ENCODE measurements at regions not wholly inside any gene's neighbourhood (a gene's known extent, or its start where the extent isn't known, plus 50 kb on each side); places are given as distances from the start of the nearest gene placed in this dataset.

- TF ChIP-seq, protein P1, sequence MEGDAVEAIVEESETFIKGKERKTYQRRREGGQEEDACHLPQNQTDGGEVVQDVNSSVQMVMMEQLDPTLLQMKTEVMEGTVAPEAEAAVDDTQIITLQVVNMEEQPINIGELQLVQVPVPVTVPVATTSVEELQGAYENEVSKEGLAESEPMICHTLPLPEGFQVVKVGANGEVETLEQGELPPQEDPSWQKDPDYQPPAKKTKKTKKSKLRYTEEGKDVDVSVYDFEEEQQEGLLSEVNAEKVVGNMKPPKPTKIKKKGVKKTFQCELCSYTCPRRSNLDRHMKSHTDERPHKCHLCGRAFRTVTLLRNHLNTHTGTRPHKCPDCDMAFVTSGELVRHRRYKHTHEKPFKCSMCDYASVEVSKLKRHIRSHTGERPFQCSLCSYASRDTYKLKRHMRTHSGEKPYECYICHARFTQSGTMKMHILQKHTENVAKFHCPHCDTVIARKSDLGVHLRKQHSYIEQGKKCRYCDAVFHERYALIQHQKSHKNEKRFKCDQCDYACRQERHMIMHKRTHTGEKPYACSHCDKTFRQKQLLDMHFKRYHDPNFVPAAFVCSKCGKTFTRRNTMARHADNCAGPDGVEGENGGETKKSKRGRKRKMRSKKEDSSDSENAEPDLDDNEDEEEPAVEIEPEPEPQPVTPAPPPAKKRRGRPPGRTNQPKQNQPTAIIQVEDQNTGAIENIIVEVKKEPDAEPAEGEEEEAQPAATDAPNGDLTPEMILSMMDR (IDR thresholded peaks at IDR 0.05), result no peak
- no peak for TF ChIP-seq EZH2 (IDR thresholded peaks at IDR 0.05; ENCODE audit: borderline replicate concordance, insufficient read depth, low read depth, low read length, poor library complexity, severe bottlenecking)
Measured at GRCh38 chr20:23146181-23146580, 60.1 kb upstream of the CD93 start.
